ENCODE measurements at regions not wholly inside any gene's neighbourhood (a gene's known extent, or its start where the extent isn't known, plus 50 kb on each side); places are given as distances from the start of the nearest gene placed in this dataset.

DNA sequence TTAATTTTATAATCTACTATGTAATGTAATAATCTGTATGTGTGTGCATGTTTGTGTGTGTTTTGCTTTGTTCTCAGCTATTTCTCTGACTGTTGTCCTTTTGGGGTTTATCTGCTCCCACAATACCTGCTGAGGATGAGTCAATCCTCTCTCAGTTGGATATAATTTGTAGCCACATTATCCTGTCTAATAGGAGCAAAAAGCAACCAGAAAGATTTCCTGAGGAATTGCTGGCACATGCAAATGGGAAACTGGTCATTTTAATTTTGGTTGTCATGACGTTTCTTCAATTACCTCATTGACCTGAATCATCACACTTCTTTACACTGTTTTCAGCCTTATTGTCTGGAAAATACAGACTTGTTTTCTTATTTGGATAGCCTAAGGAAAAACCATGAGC is 488.4 kb downstream of the KLF5 start:
- TF ChIP-seq, protein P1, sequence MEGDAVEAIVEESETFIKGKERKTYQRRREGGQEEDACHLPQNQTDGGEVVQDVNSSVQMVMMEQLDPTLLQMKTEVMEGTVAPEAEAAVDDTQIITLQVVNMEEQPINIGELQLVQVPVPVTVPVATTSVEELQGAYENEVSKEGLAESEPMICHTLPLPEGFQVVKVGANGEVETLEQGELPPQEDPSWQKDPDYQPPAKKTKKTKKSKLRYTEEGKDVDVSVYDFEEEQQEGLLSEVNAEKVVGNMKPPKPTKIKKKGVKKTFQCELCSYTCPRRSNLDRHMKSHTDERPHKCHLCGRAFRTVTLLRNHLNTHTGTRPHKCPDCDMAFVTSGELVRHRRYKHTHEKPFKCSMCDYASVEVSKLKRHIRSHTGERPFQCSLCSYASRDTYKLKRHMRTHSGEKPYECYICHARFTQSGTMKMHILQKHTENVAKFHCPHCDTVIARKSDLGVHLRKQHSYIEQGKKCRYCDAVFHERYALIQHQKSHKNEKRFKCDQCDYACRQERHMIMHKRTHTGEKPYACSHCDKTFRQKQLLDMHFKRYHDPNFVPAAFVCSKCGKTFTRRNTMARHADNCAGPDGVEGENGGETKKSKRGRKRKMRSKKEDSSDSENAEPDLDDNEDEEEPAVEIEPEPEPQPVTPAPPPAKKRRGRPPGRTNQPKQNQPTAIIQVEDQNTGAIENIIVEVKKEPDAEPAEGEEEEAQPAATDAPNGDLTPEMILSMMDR (IDR thresholded peaks at IDR 0.05), result no peak
- TF ChIP-seq, protein P2, sequence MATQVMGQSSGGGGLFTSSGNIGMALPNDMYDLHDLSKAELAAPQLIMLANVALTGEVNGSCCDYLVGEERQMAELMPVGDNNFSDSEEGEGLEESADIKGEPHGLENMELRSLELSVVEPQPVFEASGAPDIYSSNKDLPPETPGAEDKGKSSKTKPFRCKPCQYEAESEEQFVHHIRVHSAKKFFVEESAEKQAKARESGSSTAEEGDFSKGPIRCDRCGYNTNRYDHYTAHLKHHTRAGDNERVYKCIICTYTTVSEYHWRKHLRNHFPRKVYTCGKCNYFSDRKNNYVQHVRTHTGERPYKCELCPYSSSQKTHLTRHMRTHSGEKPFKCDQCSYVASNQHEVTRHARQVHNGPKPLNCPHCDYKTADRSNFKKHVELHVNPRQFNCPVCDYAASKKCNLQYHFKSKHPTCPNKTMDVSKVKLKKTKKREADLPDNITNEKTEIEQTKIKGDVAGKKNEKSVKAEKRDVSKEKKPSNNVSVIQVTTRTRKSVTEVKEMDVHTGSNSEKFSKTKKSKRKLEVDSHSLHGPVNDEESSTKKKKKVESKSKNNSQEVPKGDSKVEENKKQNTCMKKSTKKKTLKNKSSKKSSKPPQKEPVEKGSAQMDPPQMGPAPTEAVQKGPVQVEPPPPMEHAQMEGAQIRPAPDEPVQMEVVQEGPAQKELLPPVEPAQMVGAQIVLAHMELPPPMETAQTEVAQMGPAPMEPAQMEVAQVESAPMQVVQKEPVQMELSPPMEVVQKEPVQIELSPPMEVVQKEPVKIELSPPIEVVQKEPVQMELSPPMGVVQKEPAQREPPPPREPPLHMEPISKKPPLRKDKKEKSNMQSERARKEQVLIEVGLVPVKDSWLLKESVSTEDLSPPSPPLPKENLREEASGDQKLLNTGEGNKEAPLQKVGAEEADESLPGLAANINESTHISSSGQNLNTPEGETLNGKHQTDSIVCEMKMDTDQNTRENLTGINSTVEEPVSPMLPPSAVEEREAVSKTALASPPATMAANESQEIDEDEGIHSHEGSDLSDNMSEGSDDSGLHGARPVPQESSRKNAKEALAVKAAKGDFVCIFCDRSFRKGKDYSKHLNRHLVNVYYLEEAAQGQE (IDR thresholded peaks at IDR 0.05; ENCODE audit: insufficient read depth in 1 of 2, low read depth in 2 of 2, low read length in 1 of 2), result no peak
- no peak for TF ChIP-seq TCF7L2 (IDR thresholded peaks at IDR 0.05; ENCODE audit: low read depth, low read length)
- TF ChIP-seq POLR2AphosphoS5 (IDR thresholded peaks at IDR 0.05; ENCODE audit: low read depth, low read length), result no peak
